Central memory CD8-positive, alpha-beta T cell (primary cell): ENCODE measurements at regions not wholly inside any gene's neighbourhood (a gene's known extent, or its start where the extent isn't known, plus 50 kb on each side); places are given as distances from the start of the nearest gene placed in this dataset.

Experiments used
- ATAC-seq: fragments of 150-1000 bp; cut with Tn5 transposase; replicated peaks from 2 replicates; pipeline ENCODE4 v1.10.0; 2022; ENCODE audit warnings: mild to moderate bottlenecking, moderate FRiP score, moderate number of reproducible peaks; ENCODE audit not compliant: poor library complexity, severe bottlenecking; ENCODE audit errors: extremely low read depth
- DNase-seq, 2 donors: peaks; one replicate each; pipeline ENCODE4 v3.0.0; 2021; ENCODE audit warnings: low spot score in 2 of 2
- H3K27ac Mint-ChIP-seq: one replicate; pipeline ENCODE4 v1.8.0; 2022; ENCODE audit warnings: low read depth, mild to moderate bottlenecking, moderate library complexity, mixed read lengths
- H3K27me3 Mint-ChIP-seq: one replicate; pipeline ENCODE4 v1.8.0; 2022; ENCODE audit warnings: mixed read lengths
- H3K36me3 Mint-ChIP-seq: one replicate; pipeline ENCODE4 v1.8.0; 2022; ENCODE audit warnings: mild to moderate bottlenecking, moderate library complexity, mixed read lengths; ENCODE audit not compliant: insufficient read depth
- H3K4me1 Mint-ChIP-seq: one replicate; pipeline ENCODE4 v1.8.0; 2022; ENCODE audit warnings: mixed read lengths
- H3K4me3 Mint-ChIP-seq: one replicate; pipeline ENCODE4 v1.8.0; 2022; ENCODE audit warnings: mild to moderate bottlenecking, moderate library complexity, mixed read lengths
- H3K9me3 Mint-ChIP-seq: one replicate; pipeline ENCODE4 v1.8.0; 2022; ENCODE audit warnings: mixed read lengths

DNA sequence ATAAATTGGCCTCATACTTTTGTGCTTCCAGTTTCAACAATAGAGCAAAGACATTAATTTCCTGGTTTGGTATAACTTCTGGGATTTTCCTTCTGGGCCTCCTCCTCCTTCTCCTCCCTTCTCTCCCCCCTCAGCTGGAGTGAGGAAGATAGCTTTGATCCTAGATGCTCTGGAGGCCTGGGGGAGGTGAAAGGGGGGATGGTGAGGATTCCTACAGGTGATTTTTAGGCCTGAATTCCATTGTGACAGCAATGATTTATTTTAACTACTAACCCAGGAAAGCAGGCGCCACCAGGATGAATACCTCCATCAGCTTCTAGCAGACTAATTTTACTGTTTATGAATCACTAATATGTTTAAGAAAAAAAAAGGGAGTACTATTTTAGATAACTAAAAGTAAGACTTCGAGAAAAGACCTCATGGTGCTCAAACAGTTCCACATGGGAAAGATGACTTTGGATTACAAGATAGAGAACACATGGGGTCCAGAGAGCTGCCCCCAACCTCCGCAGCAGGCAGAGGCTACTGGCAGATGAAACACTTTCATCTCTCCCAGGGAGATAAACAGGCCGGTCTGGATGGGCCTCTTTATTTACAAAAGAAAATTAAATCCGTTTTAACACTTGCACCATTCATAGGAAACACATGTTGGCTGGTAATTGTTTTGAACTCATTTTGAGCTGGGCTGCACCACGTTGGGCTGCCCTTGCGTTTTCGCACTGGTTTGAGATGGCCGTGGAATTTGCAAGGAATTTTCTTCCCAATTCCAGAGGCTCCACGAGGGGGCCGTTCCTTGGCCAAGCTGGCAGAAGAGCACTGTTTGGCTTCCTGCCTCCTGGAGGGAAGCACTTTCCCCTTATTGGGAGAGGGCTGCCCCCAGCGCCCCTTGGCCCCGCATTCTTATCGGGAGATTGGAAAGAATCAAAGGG is 125.1 kb upstream of the STX18 start:
- H3K36me3 Mint-ChIP-seq: peaks cover 4% of the 10 kb centered on the region
- no peak overlapping the region for H3K27ac Mint-ChIP-seq
- H3K4me1 Mint-ChIP-seq: no peaks in the 10 kb centered on the region
- H3K27me3 Mint-ChIP-seq: no peaks in the 10 kb centered on the region
- no peak for ATAC-seq
- no peak overlapping the region for H3K4me3 Mint-ChIP-seq
- no peaks in the 10 kb centered on the region for H3K9me3 Mint-ChIP-seq
- DNase-seq: no peak

DNA sequence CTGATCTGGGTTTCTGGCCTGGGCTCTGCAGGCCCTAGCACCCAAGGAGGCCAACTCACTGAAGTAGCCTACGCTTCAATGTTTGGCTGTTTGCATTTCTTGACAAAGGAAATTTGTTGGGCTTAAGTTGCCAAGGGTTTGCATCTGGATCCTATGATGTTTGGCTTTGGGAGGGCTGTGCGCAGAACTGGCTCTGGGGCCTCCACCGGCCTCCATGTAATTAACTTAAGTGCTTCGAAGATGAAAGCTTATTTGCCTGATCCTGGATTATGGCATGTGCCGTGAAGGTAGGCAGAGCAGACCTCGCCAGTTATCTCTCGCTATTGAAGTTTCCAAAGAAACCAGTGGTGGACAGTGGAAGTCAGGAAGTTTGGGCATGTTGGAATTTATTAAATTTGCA is 124.3 kb upstream of the STX18 start:
- no peak for ATAC-seq
- no peak overlapping the region for H3K4me3 Mint-ChIP-seq
- peaks cover 4% of the 10 kb centered on the region for H3K36me3 Mint-ChIP-seq
- DNase-seq: no peak
- H3K27me3 Mint-ChIP-seq: no peaks in the 10 kb centered on the region
- H3K9me3 Mint-ChIP-seq: no peaks in the 10 kb centered on the region
- H3K4me1 Mint-ChIP-seq: no peaks in the 10 kb centered on the region
- H3K27ac Mint-ChIP-seq: no peak overlapping the region

DNA sequence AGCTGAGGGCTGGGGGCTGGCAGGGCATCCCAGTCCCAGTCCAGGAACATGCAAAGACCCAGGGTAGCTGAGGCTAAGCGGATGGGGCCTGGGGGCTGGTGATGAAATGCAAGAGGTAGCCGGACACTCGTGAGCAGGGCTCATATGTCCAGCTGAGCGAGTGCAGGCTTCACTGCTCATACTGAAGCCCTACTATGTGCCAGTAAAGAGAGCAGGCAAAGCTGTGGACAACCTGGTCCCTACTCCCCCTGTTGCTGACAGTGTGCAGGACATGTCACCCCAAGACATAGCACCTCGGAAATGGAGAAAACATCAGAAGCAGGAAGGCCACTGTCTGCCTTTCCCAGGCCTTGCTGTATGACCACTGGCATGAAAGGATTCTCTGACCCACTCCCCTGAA is 122.4 kb upstream of the STX18 start:
- DNase-seq (no peak), ATAC-seq (no peak)
- no peak overlapping the region for H3K4me3 Mint-ChIP-seq
- no peak overlapping the region for H3K27ac Mint-ChIP-seq
- peaks cover 4% of the 10 kb centered on the region for H3K36me3 Mint-ChIP-seq
- H3K4me1 Mint-ChIP-seq: no peaks in the 10 kb centered on the region
- H3K27me3 Mint-ChIP-seq: no peaks in the 10 kb centered on the region
- H3K9me3 Mint-ChIP-seq: no peaks in the 10 kb centered on the region

DNA sequence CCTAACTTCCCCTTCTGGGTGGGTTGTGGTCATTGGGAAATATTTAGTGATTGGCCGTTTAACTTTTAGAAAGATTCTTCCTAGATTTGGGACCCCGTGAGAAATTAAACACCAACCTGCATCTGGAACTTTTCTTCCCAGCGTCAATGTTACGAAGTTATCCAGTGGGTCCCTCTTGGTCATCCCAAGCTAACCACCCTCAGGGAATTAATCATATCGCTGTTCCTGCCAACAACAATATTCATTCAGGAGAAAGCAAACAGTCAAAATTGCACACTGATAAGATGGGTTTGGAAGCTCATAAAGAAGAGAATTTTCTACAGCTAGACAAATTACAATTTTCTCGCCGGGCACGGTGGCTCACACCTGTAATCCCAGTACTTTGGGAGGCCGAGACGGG is 121.2 kb upstream of the STX18 start:
- H3K27ac Mint-ChIP-seq: no peak overlapping the region
- no peak for ATAC-seq
- peaks cover 6% of the 10 kb centered on the region for H3K36me3 Mint-ChIP-seq
- DNase-seq: no peak
- H3K9me3 Mint-ChIP-seq: no peaks in the 10 kb centered on the region
- H3K4me1 Mint-ChIP-seq: no peaks in the 10 kb centered on the region
- H3K4me3 Mint-ChIP-seq: no peak overlapping the region
- H3K27me3 Mint-ChIP-seq: no peaks in the 10 kb centered on the region

DNA sequence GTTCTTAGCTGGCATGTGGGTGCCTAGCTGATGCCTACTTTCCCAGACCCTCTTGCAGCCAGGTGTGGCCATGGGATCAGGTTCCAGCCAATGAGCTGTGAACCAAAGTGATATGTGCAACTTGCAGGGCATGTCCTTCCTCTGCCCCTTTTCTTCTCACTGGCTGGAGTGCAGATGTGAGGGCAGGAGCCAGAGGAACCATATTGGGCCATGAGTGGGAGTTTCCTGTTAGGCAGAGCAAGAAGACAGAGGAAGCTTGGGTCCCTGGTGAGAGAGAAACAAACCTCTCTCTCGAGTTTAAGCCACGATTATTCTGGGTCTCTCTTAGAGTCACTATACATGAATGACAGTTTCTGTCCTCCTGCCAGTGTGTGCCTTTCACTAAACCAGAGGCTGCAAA is 120.4 kb upstream of the STX18 start:
- Mint-ChIP-seq H3K27me3 (no peaks in the 10 kb centered on the region), H3K36me3 (peaks cover 6% of the 10 kb centered on the region), H3K27ac (no peak overlapping the region), H3K4me3 (no peak overlapping the region), H3K9me3 (no peaks in the 10 kb centered on the region), H3K4me1 (no peaks in the 10 kb centered on the region)
- ATAC-seq (no peak), DNase-seq (no peak)

DNA sequence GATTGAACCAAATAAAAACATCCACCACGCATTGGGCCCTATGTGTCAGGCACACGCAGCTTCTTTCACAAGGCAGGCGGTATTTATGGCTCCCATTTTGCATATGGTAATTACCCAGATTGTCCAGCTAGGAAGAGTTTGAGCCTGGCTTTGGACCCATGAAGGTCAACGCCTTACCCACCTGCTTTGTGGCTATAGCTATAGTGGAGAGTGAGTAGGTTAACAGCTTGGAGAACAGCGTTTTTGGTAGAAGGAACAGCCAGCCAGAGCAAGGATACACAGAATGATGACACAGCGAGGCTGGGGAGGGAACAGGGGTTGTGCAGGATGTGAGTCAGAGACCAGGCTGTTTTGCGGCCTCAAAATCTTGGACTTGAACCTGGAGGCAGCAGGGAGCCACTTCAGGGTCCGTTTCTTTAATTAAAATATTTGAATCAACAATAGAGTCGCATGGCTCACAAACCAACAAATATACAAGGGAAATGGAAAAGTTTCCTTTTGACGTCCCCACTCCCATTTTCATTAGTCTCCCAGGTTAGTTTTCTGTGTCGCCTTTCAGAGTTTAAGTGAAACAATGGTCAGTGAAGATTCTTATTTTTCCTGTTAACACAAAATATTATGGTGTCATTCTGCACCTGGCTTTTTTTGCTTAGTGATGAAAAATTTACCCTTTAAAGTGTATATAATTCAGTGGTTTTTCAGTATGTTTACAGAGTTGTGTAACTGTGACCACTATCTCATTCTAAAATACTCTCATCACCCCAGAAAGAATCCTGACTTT is 118.2 kb upstream of the STX18 start:
- Mint-ChIP-seq H3K4me1 (no peaks in the 10 kb centered on the region), H3K4me3 (no peak overlapping the region), H3K36me3 (peaks cover 5% of the 10 kb centered on the region), H3K27me3 (no peaks in the 10 kb centered on the region), H3K9me3 (no peaks in the 10 kb centered on the region), H3K27ac (no peak overlapping the region)
- ATAC-seq (no peak), DNase-seq (no peak)

DNA sequence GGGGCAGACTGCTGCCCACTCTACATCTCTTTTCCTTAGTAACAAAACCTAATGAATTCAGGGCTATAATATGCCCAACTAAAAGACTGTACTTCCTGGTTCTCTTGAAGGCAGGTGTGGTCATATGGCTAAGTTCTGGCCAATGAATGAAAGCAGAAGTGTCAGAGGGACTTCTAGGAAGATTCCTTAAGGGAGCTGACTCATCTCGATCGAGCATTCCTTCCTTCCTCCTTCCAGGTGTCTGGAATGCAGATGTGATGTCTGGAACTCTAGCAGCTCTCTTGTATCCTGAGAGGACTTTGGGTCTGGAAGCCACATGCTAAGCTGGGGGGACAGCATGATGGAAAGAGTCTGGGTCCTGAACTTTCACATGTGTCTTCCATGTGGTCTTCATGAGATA is 116.2 kb upstream of the STX18 start:
- DNase-seq (no peak), ATAC-seq (no peak)
- Mint-ChIP-seq H3K9me3 (no peaks in the 10 kb centered on the region), H3K27ac (no peak overlapping the region), H3K4me3 (no peak overlapping the region), H3K4me1 (no peaks in the 10 kb centered on the region), H3K36me3 (peaks cover 5% of the 10 kb centered on the region), H3K27me3 (no peaks in the 10 kb centered on the region)

DNA sequence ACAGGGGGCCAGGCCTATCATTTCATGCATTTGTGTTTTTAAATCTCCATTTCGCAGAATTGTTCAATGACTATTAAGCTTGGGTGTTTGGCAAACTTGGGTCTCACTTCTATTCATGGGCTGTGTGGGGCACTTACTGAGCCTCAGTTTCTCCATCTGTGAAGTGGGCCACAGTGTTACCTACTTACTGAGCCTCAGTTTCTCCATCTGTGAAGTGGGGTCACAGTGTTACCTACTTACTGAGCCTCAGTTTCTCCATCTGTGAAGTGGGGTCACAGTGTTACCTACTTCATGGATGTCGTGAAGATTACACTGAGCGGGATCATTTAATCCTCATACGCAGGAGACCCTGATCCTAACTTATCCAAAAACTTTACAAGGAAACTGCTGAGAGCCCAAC is 115.1 kb upstream of the STX18 start:
- peaks cover 5% of the 10 kb centered on the region for H3K36me3 Mint-ChIP-seq
- no peak for ATAC-seq
- H3K27ac Mint-ChIP-seq: no peak overlapping the region
- DNase-seq: no peak
- no peaks in the 10 kb centered on the region for H3K27me3 Mint-ChIP-seq
- H3K4me1 Mint-ChIP-seq: no peaks in the 10 kb centered on the region
- no peak overlapping the region for H3K4me3 Mint-ChIP-seq
- no peaks in the 10 kb centered on the region for H3K9me3 Mint-ChIP-seq

DNA sequence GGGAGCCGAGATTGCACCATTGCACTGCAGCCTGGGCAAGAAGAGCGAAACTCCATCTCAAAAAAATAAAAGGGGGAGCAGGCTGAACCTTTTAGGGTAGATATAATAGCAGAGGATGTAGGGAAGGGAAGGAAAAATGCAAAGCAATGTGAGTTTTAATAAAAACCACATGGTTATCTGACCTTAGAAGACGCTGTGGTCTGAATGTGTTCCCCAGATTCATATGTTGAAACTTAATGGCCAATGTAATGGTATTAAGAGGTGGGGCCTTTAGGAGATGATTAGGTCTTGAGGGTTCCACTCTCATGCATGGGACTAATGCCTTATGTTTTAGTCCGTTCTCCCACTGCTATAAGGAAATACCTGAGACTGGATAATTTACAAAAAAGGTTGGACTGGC is 114.1 kb upstream of the STX18 start:
- Mint-ChIP-seq H3K4me3 (no peak overlapping the region), H3K27ac (no peak overlapping the region), H3K9me3 (no peaks in the 10 kb centered on the region), H3K27me3 (no peaks in the 10 kb centered on the region), H3K4me1 (no peaks in the 10 kb centered on the region), H3K36me3 (peaks cover 5% of the 10 kb centered on the region)
- ATAC-seq (no peak), DNase-seq (no peak)

DNA sequence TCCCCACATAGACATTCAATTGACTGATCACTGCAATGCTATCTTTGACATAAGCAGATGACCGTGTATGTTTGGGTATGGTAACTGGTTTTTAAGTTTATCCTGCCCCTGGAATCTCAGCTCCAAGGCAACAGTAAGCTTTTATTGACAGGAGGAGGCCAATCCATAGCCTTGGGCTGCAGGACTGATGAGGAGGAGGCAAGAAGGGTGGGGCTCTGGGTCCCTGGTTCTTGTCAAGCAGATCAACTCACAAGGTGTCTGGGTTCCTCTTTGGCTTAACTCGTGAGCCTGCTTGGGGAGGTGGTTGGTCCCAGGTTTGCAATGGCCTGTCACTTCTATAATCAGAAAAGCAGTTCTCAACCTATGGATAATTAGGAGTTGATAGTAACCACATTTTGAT is 113.2 kb upstream of the STX18 start:
- Mint-ChIP-seq H3K36me3 (peaks cover 5% of the 10 kb centered on the region), H3K27me3 (no peaks in the 10 kb centered on the region), H3K4me3 (no peak overlapping the region), H3K27ac (no peak overlapping the region), H3K4me1 (no peaks in the 10 kb centered on the region), H3K9me3 (no peaks in the 10 kb centered on the region)
- ATAC-seq: no peak
- no peak for DNase-seq

DNA sequence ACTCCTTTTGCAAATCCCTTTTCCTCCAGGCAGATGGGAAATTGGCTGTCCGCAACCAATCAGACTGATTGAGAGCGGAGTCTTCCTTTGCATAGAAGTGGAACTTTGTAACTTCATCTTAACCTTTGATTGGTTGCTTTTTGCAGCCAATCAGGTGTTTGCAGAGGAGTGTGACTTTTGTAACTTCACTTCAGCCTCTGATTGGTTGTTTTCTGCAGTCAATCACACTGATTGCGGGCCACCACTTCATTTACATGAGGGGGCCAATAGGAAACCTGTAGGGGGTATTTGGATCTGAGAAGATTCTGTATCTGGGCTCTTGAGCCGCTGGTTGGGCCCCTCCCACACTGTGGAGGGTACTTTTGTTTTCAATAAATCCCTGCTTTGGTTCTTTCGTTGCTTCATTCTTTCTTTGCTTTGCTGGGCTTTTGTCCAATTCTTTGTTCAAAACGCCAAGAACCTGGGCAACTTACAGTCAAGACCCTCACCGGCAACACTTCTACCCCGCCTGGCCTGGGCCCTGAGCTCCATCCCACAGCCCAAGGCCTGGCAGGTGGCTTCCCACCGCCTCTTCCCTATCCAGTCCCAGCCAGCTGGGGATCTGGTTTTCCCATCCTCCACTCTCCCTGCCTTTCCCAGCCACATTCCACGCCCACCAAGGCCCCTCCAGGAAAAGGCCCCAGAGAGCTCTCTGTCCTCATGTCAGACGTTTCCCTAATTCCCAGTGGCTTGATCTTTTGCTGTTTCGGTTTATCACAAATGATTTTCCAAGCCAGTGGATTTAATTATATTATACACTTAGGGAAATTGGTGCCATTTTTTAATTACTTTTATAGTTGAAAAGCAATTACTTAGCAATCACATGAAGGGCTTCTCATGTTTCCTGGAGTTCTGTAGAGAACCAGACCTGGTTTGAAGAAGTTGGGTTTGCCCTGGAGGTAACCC is 110.2 kb upstream of the STX18 start:
- no peaks in the 10 kb centered on the region for H3K27me3 Mint-ChIP-seq
- H3K27ac Mint-ChIP-seq: no peak overlapping the region
- H3K9me3 Mint-ChIP-seq: no peaks in the 10 kb centered on the region
- peaks cover 3% of the 10 kb centered on the region for H3K36me3 Mint-ChIP-seq
- H3K4me1 Mint-ChIP-seq: no peaks in the 10 kb centered on the region
- H3K4me3 Mint-ChIP-seq: no peak overlapping the region
- ATAC-seq (no peak), DNase-seq (no peak)

DNA sequence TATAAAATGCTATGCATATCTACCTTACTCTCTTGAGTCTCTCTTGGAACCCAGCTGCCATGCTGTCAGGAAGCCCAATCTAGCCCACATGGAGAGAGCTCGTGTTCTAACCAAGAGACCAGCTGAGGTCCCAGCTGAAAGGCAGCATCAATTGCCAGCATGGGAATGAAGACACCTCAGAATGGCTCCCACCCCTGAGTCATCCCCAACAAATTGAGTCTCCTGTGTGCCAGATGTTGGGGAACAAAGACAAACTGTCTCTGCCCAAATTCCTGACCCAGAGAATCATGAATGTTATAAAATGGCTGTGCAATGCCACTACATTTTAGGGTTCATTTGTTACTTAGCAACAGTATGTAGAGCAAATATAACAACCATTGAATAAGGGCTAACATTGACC is 105.2 kb upstream of the STX18 start:
- Mint-ChIP-seq H3K9me3 (no peaks in the 10 kb centered on the region), H3K27ac (no peak overlapping the region), H3K4me3 (no peak overlapping the region), H3K36me3 (no peaks in the 10 kb centered on the region), H3K4me1 (no peaks in the 10 kb centered on the region), H3K27me3 (no peaks in the 10 kb centered on the region)
- DNase-seq (no peak), ATAC-seq (no peak)
